Neural cell (in vitro differentiated cells): ENCODE measurements at regions not wholly inside any gene's neighbourhood (a gene's known extent, or its start where the extent isn't known, plus 50 kb on each side); places are given as distances from the start of the nearest gene placed in this dataset.
A peak's percentile ranks its signal among the peaks of the same experiment; 100 is the strongest.

Experiments used
- EP300 ChIP-seq: fragments of 450-650 bp; conservative IDR thresholded peaks from 2 replicates; pipeline ENCODE4 v1.6.1; 2014; ENCODE audit warnings: antibody characterized with exemption, mild to moderate bottlenecking, moderate library complexity; ENCODE audit not compliant: poor library complexity, severe bottlenecking
- EZH2 ChIP-seq: fragments of 200-600, 300-800 bp; shearing (Covaris generic), sonication (generic); IDR thresholded peaks from 2 replicates; pipeline ENCODE4 v1.6.1; 2014; ENCODE audit warnings: antibody characterized with exemption, low read length, borderline replicate concordance, mild to moderate bottlenecking; ENCODE audit not compliant: insufficient read depth, poor library complexity, severe bottlenecking
- MXI1 ChIP-seq: fragments of 450-650 bp; conservative IDR thresholded peaks from 2 replicates; pipeline ENCODE4 v1.6.1; 2014; ENCODE audit warnings: antibody characterized with exemption, mild to moderate bottlenecking; ENCODE audit not compliant: poor library complexity, severe bottlenecking
- POLR2AphosphoS5 ChIP-seq: IDR thresholded peaks from 2 replicates; pipeline ENCODE4 v1.6.1; 2012
- RAD21 ChIP-seq: fragments of 450-650 bp; conservative IDR thresholded peaks from 2 replicates; pipeline ENCODE4 v1.6.1; 2014; ENCODE audit warnings: antibody characterized with exemption, mild to moderate bottlenecking, moderate library complexity
- SMC3 ChIP-seq: fragments of 450-650 bp; conservative IDR thresholded peaks from 2 replicates; pipeline ENCODE4 v1.6.1; 2014; ENCODE audit warnings: antibody characterized with exemption, mild to moderate bottlenecking, moderate library complexity; ENCODE audit not compliant: poor library complexity
- TF ChIP-seq, protein P1 (sequence below): fragments of 450-650 bp; IDR thresholded peaks from 2 replicates; pipeline ENCODE4 v1.5.1; 2014; ENCODE audit warnings: antibody characterized with exemption, mild to moderate bottlenecking, moderate library complexity; ENCODE audit not compliant: poor library complexity, severe bottlenecking
- TF ChIP-seq, protein P2 (sequence below): IDR thresholded peaks from 2 replicates; pipeline ENCODE4 v1.6.1; 2012; ENCODE audit warnings: borderline replicate concordance

DNA sequence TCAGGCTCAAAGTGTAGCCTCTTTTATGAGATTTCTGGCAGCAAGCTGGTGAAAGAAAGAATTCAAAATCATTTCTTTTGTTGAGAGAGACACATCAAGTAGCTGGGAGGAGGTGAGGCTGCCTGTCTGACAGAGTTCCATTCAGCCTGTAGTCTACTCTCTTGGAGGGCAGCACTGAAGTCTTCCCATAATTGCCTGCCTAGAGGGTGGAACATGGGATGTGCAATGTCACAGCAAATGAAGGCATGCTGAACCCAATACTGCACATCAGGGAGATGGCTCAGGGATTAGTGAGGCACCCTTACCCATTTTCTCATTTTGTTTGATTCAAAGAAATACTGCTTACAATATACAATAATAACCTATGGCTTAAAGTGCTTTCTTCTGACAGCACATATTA is 475.7 kb downstream of the TMEM232 start:
- TF ChIP-seq, protein P1, sequence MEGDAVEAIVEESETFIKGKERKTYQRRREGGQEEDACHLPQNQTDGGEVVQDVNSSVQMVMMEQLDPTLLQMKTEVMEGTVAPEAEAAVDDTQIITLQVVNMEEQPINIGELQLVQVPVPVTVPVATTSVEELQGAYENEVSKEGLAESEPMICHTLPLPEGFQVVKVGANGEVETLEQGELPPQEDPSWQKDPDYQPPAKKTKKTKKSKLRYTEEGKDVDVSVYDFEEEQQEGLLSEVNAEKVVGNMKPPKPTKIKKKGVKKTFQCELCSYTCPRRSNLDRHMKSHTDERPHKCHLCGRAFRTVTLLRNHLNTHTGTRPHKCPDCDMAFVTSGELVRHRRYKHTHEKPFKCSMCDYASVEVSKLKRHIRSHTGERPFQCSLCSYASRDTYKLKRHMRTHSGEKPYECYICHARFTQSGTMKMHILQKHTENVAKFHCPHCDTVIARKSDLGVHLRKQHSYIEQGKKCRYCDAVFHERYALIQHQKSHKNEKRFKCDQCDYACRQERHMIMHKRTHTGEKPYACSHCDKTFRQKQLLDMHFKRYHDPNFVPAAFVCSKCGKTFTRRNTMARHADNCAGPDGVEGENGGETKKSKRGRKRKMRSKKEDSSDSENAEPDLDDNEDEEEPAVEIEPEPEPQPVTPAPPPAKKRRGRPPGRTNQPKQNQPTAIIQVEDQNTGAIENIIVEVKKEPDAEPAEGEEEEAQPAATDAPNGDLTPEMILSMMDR: no peak
- peak; percentile 80 for TF ChIP-seq POLR2AphosphoS5
- no peak for TF ChIP-seq EZH2
- TF ChIP-seq, protein P2, sequence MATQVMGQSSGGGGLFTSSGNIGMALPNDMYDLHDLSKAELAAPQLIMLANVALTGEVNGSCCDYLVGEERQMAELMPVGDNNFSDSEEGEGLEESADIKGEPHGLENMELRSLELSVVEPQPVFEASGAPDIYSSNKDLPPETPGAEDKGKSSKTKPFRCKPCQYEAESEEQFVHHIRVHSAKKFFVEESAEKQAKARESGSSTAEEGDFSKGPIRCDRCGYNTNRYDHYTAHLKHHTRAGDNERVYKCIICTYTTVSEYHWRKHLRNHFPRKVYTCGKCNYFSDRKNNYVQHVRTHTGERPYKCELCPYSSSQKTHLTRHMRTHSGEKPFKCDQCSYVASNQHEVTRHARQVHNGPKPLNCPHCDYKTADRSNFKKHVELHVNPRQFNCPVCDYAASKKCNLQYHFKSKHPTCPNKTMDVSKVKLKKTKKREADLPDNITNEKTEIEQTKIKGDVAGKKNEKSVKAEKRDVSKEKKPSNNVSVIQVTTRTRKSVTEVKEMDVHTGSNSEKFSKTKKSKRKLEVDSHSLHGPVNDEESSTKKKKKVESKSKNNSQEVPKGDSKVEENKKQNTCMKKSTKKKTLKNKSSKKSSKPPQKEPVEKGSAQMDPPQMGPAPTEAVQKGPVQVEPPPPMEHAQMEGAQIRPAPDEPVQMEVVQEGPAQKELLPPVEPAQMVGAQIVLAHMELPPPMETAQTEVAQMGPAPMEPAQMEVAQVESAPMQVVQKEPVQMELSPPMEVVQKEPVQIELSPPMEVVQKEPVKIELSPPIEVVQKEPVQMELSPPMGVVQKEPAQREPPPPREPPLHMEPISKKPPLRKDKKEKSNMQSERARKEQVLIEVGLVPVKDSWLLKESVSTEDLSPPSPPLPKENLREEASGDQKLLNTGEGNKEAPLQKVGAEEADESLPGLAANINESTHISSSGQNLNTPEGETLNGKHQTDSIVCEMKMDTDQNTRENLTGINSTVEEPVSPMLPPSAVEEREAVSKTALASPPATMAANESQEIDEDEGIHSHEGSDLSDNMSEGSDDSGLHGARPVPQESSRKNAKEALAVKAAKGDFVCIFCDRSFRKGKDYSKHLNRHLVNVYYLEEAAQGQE: peak; percentile 48
- no peak for TF ChIP-seq RAD21
- TF ChIP-seq SMC3: no peak
- peak; percentile 77 for TF ChIP-seq EP300
- no peak for TF ChIP-seq MXI1
